ENCODE measurements at regions not wholly inside any gene's neighbourhood (a gene's known extent, or its start where the extent isn't known, plus 50 kb on each side); places are given as distances from the start of the nearest gene placed in this dataset.

DNA sequence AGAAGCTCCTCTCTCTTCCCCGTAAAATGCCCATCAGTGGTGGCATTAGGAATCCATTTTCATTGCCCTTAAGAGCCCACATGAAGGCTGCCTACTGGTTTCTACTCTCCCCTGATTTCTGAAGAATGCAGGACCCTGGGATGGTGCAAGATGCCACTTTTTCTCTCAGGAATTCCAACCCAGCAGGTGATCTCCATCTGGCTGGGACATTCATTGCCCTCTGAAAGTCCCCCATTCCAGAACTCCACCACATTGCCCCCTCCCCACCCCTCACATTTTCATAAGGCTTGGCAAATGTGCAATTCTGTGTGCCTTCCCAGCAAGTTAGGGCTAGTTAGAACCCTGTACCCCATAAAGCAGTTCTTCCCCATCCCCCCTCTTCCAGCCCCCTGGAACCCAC, 88.0 kb downstream of the BANF2 start:
- DNase-seq (ENCODE audit: low read depth) = no peak

DNA sequence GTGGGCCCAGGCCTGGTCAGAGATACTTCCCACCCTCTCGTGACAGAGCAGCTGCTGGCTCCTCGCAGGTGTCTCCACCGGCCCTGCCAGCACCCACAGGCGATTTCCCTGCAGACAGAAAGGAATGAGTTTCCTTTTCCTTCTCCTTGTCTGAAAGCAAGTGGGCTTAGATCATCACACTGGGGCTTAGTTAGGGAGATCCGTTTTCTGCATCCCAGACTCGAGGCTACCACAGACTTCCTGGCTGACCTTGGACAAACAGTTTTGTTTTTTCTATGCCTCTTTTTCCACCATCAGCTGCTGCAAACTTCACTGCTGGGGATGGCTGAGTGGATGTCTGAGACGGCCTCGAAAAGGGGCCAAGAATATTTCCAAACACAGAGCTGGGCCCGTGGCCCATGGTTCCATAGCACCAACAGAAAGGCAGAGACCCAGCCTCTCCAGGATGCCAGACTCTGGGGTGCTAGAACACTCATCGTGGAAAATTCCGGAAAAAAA, 86.5 kb downstream of the BANF2 start:
- DNase-seq (ENCODE audit: low read depth) = no peak

All from GM04504 (cell line).